ENCODE measurements at regions not wholly inside any gene's neighbourhood (a gene's known extent, or its start where the extent isn't known, plus 50 kb on each side); places are given as distances from the start of the nearest gene placed in this dataset.

DNA sequence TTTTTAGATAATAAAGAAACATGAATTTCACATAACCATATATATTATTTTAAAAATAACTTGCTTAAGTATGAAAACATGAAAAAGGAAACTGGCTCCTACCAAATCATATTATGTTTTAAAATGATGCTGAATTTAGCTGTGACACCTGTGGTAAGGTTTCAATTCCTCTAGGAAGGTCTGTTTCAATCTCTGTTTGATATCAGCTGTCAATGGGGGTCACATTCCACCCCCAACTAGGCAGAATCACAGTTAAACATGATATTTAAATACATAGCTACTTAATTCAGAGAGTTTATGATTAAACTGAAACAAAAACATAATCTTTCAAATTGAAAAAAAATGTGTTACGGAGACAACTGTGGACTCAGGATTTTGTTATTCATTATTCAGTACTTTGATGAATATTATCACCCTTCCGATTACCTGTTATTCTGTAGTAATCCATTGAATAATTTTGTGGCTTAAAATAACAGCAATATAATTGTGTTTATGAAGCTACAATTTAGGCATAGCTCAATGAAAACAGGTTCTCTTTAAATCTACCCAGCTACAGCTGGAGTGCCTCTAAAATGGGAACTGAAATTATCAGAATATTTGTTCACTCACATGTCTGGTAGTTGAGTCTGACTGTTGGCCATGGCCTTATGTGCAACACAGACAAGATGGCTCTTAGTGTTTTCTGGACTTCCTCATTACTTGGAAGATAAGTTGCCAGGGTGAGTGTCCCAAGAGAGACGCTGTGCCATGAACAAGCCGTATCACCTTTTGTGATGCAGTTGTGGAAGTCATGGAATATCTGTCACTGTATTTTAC, 244.6 kb upstream of the ANO3 start:
- ATAC-seq (ENCODE audit: poor library complexity) = no peak
- intact Hi-C loops (cut with DNase I) = no loop called here
- no peak for DNase-seq

DNA sequence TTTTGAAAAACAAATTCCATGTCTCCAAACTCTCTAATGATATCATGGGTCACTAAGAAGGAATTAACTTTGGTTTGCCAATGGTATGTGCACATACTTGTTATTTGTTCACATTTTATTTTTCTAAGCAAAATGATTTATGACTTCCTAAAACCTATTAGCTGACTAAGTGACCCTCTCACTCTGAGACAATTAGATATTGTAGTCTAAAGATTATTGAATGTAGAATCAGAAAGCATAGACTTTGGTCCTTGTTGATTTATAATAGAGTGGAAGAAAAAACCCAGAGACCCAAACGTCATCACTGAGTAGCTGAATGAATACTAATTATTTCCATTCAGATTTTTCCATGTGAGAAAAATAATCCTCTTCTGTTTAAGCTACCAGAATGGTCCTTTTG, 243.5 kb upstream of the ANO3 start:
- DNase-seq (no peak), ATAC-seq (ENCODE audit: poor library complexity) (no peak)
- intact Hi-C loops (cut with DNase I) = no loop called here

DNA sequence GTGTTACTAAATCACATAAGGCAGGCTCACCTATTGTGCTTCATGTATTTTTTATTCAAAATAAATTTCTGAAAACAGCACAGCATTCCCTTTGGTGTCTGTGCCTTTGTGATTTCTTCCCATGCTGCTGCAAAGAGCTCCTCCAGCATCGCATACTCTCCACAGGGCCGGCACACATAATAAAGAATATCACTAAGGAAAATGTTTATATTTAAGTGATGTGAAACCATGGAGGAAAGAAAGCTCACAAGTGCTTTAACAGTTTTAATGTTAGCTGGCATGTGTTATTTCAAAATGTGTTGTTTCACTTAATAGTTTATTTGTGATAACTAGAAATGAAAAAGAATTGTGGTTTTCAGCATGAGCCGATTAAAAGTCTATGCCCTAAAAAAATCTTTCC, 241.3 kb upstream of the ANO3 start:
- intact Hi-C loops (cut with DNase I) = no loop called here
- no peak for DNase-seq
- ATAC-seq (ENCODE audit: poor library complexity) = no peak

DNA sequence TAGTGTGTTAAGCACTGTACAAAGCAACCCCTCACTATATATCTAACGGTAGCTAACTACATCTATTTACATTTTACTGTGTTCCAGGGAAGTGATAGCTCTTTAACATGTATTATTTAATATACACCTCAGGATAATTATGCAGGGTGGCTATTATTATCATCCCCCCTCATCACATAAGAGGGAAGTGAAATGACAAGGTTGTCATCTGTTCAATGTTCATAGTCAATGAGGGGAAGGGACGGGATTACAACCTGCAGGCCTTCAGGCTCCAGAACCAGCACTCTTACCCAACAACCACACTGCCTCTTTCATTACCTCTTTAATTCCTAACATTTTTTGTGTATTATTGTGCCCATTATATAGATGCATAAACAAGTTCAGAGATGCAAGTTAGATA, 238.7 kb upstream of the ANO3 start:
- intact Hi-C loops (cut with DNase I) = no loop called here
- no peak for DNase-seq
- ATAC-seq (ENCODE audit: poor library complexity) = no peak

DNA sequence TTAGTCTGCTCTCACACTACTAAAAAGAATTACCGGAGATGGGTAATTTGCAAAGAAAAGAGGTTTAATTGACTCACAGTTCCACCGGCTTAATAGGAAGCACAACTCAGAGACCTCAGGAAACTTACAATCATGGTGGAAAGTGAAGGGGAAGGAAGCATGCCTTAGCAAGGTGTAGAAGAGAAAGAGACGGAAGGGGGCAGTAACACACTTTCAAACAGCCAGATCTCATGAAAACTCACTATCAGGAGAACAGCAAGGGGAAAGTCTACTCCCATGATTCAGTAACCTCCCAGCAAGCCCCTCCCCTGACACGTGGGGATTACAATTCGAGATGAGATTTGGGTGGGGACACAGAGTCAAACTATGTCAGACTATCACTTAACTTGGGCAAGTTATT, 236.6 kb upstream of the ANO3 start:
- intact Hi-C loops (cut with DNase I) = no loop called here
- ATAC-seq (ENCODE audit: poor library complexity) = no peak
- DNase-seq = no peak

DNA sequence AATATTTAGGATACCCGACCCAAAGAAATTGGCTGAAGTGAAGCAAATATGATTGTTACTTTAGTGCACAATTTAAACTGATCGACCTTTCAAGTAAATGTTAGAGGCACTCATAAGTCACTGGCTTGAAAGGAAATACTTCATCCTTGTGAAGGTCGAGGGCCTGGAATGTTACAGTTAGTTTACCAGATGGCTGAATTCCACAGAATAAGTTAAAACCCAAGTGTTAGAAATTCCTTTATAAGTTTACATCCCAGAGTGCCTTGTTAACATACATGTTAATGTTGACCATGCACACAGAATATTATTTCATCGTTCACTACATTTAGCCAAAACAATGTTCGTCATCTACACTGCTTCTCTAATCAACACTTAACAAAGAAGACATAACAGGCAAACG, 235.5 kb upstream of the ANO3 start:
- intact Hi-C loops (cut with DNase I) = no loop called here
- DNase-seq = no peak
- no peak for ATAC-seq (ENCODE audit: poor library complexity)

DNA sequence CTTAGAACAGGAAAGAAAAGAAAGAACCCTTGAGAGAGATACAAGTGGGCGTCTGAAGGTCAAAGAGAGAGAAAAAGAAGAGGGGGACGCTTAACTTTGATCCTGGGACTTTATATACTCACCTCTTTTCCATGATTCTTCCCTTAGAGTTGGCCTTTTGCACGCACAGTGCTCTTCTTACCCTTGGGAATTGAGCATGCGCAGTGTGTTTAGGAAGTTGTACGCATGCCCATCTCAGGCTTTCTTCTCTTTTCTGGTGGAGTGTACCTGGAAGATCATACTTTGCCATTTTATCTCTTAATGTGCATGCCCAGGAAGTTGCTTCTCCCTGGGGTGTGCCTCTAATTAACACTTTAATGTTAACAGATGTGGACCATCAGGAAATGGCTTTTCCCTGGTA, 229.6 kb upstream of the ANO3 start:
- intact Hi-C loops (cut with DNase I) = no loop called here
- no peak for DNase-seq
- ATAC-seq (ENCODE audit: poor library complexity) = no peak

DNA sequence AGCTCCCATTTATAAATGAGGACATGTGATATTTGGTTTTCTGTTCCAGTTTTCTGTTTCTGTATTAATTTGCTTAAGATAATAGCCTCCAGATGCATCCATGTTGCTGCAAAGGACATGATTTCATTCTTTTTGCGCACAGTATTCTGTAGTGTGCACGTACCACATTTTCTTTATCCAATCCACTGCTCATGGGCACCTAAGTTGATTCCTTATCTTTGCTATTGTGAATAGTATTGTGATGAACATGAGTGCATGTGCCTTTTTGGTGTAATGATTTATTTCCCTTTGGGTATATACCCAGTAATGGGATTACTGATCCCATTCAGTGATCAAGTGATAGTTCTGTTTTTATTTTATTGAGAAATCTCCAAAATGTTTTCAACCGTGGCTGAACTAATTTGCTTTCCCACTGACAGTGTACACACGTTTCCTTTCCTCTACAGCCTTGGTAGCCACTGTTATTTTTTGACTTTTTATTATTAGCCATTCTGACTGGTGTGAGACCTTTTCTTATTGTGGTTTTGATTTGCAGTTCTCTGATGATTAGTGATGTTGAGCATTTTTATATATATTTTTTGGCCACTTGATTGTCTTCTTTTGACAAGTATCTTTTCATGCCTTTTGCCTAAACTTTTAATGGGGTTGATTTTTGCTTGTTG, 226.0 kb upstream of the ANO3 start:
- DNase-seq = no peak
- no peak for ATAC-seq (ENCODE audit: poor library complexity)
- intact Hi-C loops (cut with DNase I) = no loop called here

DNA sequence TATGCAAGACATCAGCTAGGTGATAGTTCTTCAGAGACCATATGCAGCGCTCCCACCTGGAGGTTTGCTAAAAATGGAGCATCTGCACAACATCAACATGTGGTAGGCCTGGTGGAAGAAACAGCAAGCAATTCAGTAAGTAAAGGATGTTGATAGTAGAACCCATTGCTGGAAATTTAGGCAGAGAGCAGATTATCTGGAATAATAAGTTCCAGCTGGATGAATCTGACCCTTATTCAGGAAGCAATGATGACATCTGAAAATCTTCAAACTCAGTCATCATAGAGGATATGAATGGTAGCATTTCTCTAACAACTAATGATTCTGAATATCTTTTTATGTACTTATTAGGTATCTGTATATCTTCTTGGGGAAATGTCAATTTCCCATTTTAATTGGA, 225.2 kb upstream of the ANO3 start:
- no peak for ATAC-seq (ENCODE audit: poor library complexity)
- intact Hi-C loops (cut with DNase I) = no loop called here
- DNase-seq = no peak

DNA sequence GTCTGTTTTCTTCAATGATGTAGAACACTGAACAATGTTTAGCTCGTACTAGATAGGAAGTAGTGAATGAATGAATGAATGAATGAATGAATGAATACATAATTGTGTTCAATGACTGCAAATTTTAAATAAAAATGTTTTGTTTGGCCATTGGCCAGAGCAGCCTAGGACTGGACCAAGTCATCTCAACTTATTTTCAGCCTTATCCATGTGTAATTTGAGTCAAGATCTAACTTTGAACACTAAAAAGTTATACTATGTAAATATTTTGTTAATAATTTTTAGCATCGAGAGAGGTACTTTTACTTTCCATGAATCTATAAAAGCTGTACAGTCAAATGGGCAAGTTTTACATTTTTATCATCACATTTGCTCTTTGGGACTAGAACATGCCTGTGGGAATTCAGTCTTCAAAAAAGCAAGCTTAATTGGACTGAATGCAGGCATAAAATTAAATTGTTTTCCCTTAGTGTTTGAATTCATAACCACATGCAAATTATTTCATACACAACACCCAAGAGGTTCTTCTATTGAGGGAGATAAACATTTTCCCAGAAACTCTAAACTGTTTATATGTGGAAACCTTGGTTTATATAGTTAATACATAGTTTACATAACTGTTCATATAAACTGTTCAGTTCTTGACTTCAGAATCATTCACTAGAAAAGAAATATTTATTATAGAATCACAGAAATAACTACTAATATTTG, 222.1 kb upstream of the ANO3 start:
- intact Hi-C loops (cut with DNase I) = no loop called here
- no peak for ATAC-seq (ENCODE audit: poor library complexity)
- DNase-seq = no peak

DNA sequence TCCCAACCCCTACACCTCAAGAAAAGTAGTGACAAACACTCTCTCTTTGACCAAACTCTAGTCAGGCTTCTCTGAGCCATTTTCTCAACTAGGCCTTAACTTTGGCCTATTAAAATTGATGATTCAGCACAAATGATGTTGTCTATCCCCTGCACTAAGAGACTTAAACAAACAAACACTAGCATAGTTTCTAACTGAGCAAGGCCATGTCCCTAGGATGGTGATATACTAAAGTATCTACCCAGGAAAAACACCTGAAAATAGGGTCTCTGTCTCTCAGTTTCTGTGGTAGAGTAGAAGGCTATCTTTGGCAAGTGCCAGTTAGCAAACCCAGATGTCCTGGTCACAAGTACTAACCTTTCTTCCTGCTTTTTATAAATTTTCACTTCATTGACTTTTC, 219.7 kb upstream of the ANO3 start:
- intact Hi-C loops (cut with DNase I) = no loop called here
- ATAC-seq (ENCODE audit: poor library complexity) (no peak), DNase-seq (no peak)

DNA sequence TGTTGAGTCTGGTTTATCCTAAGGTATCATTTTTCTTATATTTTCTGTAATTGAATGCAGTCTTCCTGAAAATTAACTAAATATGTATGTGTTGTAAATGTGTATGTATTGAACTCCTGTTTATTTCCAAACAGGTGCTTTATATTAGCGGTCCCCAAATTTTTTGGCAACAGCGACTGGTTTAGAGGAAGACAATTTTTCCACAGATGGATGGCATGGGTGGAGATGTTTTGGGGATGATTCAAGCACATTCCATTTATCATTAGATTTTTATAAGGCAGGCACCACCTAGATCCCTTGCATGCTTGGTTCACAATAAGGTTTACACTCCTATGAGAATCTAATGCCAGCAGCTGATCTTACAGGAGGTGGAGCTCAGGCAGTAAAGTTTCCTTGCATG, 210.5 kb upstream of the ANO3 start:
- intact Hi-C loops (cut with DNase I) = no loop called here
- ATAC-seq (ENCODE audit: poor library complexity) (no peak), DNase-seq (no peak)

DNA sequence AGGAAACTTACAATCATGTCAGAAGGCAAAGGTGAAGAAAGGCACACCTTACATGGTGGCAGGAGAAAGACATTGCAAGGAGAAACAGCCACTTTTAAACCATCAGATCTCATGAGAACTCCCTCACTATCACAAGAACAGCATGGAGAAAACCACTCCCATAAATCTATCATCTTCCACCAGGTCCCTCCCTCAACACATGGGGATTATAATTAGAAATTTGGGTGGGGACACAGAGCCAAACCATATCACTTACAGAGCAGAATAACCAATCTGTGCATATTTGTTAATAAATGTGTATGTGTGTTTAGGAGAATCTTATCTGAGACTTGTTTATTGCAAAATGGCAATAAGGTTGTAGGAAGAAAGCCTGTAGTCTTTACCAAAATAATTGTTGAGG, 205.2 kb upstream of the ANO3 start:
- intact Hi-C loops (cut with DNase I) = no loop called here
- ATAC-seq (ENCODE audit: poor library complexity) = no peak
- DNase-seq = no peak

DNA sequence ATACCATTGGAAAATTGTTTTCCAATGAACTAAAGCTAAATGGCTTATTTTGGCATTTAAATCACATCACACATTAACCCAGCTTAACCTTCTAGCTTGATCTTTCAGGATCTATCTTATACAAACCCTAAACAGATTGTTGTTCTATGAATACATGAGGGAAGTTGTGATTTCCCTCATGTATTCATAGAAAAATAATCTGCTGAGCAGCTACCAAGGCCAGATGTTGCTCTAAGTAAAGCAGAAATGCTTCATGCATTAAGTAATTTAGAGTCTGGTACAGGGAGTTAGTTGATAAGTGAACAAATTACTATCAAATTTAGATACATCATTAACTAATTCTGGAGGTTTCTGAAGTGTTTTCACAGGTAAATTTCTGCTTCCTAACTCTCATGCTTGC, 204.6 kb upstream of the ANO3 start:
- intact Hi-C loops (cut with DNase I) = no loop called here
- DNase-seq (no peak), ATAC-seq (ENCODE audit: poor library complexity) (no peak)

DNA sequence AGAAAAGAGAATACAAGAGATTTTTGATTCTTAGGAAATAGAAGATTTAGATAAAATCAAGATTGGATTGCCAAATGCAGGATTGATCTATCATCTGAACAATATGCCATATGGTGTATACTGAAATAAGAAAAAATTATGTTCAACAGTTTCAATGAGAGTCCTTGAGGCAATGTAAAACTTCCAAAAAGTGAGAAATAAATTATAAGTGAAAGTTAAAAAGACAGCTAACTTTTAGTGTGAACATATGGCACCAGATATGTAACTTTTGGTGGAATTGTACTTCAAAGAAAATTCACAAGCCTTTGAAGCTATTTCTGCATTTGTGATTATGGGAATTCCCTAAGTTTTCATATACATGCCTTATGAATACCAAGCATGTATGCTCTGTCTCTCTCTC, 200.5 kb upstream of the ANO3 start:
- intact Hi-C loops (cut with DNase I) = loop anchor here (5.0 kb wide), 1 partner anchor 149 kb away; no protein-coding TSS in a partner anchor
- ATAC-seq (ENCODE audit: poor library complexity) (no peak), DNase-seq (no peak)

DNA sequence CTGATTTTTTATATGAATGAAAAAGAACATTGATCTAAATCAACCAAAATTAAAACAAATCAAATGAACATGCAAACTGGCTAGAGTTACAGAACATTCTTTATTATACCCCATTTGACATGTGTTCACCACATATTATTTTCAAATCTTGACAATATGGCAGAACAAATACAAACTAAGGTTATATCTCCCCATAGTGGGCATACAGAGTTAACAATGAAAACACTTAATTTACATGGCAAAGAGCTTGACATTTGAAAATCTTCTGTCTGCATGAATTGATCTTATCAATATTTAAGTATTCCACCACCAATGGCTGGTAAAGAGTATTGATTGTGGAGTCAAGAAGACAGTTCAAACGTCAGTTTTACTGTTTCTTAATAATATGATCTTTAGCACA, 197.9 kb upstream of the ANO3 start:
- intact Hi-C loops (cut with DNase I) = loop anchor here (5.0 kb wide), 1 partner anchor 152 kb away; no protein-coding TSS in a partner anchor
- DNase-seq = no peak
- ATAC-seq (ENCODE audit: poor library complexity) = no peak

DNA sequence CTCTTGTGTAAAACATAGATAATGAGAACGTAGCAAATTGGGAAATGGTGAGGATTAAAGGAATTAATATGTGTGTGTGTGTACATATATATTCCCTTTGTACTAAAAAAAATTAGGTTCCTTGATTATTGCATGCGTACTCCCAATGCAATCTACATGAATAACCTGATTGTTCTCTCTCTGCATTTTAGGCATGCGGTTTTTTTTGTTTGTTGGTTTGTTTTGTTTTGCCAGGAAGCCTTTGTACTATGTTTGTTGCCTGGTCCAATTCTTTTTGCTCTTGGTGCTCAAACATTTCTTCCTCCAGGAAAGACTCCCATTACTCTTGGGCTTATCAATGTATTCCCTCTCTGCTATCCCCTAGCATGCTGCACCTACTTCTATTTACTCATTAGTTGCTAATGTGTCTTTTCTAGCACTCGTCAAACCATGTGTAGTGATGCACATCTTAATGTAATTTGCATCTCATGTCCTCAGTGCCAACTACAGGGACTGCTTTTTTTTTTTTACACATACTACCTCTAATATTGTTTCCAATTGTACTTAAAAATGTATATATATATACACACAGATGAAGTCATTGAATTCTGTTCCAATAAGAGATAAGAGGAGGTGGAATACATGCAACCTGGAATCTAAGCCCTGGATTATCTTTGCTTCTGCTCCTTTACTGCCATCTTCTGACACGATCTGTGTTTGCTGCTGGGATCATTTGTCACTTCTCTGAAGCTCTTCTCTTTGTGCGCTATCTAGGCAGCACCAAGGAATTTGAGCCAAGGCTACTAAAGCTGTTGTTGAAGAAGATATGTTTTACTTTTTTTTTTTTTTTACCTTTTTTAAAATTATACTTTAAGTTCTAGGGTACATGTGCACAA, 197.2 kb upstream of the ANO3 start:
- ATAC-seq (ENCODE audit: poor library complexity) = no peak
- intact Hi-C loops (cut with DNase I) = loop anchor here (5.0 kb wide), 1 partner anchor 152 kb away; no protein-coding TSS in a partner anchor
- no peak for DNase-seq

DNA sequence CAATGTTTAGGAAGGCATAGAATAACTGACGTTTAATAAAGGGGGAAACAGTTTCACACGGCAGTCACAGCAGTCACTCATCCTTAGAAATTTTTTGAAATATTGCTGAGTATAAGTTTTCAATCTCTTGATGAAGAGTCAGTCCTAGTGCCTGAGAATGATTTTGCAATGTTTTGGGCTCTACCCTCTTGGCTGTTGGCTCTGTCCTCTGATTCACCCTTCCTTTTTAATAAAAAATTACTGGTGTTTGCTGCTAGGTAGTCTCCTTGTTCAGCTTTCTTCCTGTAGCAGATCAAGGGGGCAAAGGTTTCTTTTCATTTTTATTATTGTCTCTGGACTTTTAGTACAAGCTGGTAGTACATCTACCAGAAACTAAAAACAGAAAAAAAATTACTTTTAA, 194.3 kb upstream of the ANO3 start:
- intact Hi-C loops (cut with DNase I) = no loop called here
- no peak for ATAC-seq (ENCODE audit: poor library complexity)
- DNase-seq = no peak

DNA sequence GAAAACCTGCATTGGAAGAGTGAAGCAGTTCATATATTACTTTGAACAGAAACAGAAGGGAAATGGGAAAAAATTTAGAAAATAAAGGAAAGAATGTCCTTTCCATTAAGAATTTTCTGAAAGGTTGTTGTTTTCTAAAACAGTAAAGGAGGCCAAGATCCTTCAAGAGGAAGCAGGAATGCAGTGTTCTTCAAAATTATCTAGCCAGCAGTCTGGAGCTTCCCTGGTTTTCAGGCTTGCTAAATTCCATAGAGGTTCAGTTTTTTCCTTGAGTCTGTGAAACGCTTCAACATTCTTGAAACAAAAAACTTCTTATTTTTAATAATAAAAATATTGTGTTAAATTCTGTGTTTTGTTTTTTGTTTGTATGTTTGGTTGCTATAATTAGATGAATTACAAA, 189.0 kb upstream of the ANO3 start:
- DNase-seq = no peak
- intact Hi-C loops (cut with DNase I) = no loop called here
- ATAC-seq (ENCODE audit: poor library complexity) = no peak

All from Right ventricle myocardium superior (tissue), 1 donor.